PC-9 (cell line): ENCODE measurements at regions not wholly inside any gene's neighbourhood (a gene's known extent, or its start where the extent isn't known, plus 50 kb on each side); places are given as distances from the start of the nearest gene placed in this dataset.

Experiments
- EZH2 ChIP-seq: fragments of 200-600 bp; sonication (generic); IDR thresholded peaks from 2 replicates; pipeline ENCODE4 v1.8.0; 2017; ENCODE audit warnings: antibody characterized with exemption, low read depth
- TF ChIP-seq, protein P1 (sequence below): fragments of 200-600 bp; sonication (generic); conservative IDR thresholded peaks from 2 replicates; pipeline ENCODE4 v1.6.1; 2017; ENCODE audit warnings: mixed run types, antibody characterized with exemption, mild to moderate bottlenecking, moderate library complexity

DNA sequence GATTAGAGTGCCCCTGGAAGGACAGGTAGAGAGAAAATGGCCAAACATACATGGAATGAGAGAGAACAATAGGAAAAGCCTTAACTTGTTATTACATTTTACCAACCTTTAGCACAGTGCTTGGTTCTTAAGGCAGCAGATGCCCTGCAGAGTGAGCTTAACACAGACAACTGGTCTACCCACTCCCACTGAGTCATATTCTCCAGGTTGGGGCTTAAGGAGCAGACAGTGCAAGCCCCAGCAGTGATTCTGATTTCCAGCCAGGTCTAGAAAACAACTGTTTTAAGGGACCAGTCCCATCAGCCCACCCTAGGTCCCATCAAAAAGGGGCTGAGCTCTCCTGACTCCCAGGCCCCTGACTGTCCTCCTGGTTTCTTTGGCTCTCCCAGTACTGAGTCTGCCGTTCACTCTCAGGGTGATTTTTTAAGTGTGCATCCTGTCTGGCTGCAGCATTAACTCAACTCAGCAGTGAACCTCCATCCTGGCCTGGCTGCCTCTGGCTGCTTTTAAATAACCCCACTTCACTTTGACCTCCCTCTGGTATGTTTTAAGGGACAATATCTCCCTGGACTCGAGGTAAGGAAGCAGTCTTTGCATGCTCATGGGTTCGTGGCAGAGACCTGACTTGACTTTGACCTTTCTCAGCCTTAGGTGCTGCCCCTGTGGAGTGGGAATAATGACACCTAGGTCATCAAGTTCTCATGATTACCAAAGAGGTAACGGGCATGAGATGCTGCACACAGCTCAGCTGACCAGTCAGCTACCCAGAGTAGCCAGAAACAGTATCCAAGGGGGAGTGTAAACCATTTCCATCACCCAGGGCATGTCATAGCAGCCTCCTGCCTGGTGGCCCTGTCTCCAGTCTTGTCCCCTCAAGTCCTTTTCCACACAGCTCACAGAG lies 210.7 kb upstream of the PWP1 start:
- TF ChIP-seq EZH2: no peak
- TF ChIP-seq, protein P1, sequence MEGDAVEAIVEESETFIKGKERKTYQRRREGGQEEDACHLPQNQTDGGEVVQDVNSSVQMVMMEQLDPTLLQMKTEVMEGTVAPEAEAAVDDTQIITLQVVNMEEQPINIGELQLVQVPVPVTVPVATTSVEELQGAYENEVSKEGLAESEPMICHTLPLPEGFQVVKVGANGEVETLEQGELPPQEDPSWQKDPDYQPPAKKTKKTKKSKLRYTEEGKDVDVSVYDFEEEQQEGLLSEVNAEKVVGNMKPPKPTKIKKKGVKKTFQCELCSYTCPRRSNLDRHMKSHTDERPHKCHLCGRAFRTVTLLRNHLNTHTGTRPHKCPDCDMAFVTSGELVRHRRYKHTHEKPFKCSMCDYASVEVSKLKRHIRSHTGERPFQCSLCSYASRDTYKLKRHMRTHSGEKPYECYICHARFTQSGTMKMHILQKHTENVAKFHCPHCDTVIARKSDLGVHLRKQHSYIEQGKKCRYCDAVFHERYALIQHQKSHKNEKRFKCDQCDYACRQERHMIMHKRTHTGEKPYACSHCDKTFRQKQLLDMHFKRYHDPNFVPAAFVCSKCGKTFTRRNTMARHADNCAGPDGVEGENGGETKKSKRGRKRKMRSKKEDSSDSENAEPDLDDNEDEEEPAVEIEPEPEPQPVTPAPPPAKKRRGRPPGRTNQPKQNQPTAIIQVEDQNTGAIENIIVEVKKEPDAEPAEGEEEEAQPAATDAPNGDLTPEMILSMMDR: no peak
